ENCODE measurements at regions not wholly inside any gene's neighbourhood (a gene's known extent, or its start where the extent isn't known, plus 50 kb on each side); places are given as distances from the start of the nearest gene placed in this dataset.
"Not testable (repeated sequence)": the region's sequence is repeated elsewhere in the genome, so short reads cannot be mapped to it uniquely, and the experiment has no call there.

DNA sequence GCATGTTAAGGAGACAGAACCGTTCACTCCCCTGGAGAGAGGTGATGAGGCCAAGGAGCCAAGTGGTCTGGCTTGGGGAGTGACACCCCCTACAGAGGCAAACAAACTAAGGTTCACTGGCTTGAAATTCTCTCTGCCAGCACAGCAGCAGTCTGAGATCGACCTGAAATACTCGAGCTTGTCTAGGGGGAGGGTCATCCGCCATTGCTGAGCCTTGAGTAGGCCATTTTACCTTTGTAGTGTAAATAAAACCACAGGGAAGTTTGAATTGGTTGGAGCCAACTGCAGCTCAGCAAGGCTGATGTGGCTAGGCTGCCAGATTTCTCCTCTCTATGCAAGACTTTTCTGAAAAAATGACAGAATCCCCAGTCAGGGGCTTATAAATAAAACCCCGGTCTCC lies 52.9 kb downstream of the CDY2B start:
- DNase-seq; ATAC-seq; intact Hi-C loops (cut with DNase I): not testable (repeated sequence)

DNA sequence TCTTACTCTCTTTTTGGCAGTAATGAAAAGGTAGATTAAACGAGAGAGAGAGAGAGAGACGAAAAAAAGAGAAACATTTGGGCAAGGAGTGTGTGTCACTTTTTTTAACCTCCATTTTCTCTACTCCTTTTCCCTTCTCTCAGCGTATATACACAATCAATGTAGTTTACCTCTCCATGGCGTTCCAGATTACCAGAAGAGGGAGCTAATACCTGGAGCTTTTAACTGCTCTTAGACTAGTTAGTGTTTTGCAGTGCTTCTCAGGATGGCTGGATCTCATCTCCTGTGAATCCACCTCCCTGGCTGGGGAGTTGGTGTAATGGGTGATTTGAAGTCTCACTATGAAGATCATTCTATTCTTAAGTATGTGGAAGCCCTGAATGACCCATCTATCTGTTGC lies 60.3 kb downstream of the CDY2B start:
- intact Hi-C loops (cut with DNase I); DNase-seq; ATAC-seq: not testable (repeated sequence)

DNA sequence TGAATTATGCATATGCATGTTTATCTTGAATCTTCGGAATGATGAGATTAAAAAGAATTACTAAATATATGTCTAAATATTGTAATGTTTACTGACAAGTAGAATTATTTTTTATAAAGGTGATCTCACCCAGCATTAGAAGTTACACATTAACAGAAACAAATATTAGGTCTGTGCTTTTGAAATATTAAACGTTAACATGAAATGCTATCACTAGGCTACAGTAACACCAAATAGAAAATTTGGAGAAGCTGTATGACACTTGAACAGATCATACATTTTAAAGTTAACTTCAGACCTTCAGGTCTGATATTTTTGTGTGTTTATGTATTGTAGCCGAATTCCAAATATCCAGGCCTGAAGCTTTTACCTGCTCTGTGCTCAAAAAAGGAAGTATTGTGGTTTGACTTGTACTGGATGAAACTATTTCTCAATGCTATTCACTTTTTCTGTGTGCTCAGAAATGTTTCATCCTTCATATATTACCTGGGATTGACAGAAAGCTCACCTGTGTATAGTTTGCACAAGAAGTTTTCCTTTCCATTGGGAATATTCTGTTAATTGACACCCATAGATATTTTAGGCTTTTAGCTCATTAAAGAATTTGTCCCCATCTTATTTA lies 60.9 kb downstream of the CDY2B start:
- ATAC-seq; DNase-seq; intact Hi-C loops (cut with DNase I): not testable (repeated sequence)

DNA sequence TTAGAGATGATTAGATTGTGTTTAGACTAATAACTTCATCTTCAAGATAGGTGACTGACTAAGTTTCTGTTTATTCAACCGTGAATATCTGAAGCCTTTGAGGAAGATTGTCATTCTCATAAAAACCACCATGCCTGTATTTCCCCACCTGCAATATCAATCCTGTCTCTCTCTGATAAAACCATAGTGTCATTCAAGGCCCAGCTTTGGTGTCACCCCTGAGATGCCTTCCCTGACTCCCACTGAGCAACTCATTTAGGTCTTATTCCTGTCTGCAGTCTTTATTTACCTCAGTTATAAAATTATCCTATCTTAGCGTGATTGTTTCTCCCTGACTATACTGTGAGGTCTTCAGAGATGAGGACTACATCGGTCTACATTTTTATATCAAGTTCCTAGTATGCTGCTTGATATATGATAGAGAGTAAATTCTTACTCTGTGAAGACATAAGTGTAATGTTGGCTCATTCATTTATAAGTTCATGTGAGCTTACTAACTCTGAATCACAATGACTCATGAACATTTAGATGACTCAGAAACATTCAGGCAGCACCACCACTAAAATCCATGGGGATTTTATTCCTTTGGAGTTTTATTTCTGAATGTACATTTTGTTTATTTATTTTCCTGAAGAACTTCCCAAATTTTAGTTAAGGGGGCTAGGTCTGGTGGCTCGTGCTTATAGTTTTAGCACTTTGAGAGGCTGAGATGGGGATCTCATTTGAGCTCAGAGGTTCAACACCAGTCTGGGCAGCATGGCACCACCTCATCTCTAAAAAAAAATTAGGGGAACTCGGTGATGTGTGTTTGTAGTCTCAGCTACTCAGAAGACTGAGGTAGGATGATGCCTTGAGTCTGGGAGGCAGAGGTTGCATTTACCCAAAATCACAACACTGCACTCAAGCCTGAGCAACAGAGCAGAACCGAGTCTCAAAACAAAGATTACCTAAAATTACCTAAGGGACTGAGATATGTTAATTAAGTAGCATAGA lies 62.6 kb downstream of the CDY2B start:
- DNase-seq; intact Hi-C loops (cut with DNase I): not testable (repeated sequence)
- ATAC-seq: peak in 1 of 2 donors; percentile 75

DNA sequence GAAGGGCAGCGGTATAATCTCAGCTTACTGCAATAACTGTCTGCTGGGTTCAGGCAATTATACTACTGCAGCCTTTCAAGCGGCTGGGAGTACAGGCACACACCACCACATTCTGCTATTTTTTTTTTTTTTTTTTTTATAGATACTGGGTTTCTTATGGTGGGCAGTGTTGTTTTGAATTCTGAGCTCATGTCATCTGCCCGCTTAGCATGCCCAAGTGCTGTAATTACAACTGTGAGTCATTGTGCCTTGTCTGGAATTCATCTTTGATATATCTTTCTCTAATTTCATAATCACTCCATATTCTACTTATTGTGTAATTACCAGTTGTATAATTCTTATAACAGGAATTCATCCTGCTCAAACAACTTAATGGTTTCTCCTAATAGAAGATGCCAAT lies 67.4 kb downstream of the CDY2B start:
- ATAC-seq; intact Hi-C loops (cut with DNase I); DNase-seq: not testable (repeated sequence)

DNA sequence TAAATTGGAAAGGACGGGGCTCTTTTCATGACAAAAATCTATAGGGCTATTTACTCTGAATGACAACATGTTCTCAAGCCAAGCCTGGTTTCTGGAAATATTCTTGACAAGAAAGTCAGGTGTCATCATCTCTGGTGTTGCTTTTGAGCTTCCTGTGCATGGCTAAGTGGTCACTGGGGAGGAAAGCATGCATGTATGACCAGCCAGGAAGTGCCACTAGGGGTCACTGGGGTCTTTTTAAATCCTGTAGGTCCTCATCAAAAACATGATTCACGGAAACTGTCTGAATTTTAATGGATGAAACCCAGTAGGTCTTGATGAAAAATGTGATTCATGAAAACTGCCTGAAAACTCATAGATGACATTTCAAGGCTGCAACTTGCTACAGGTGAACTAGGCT lies 80.1 kb downstream of the CDY2B start:
- DNase-seq; ATAC-seq; intact Hi-C loops (cut with DNase I): not testable (repeated sequence)

DNA sequence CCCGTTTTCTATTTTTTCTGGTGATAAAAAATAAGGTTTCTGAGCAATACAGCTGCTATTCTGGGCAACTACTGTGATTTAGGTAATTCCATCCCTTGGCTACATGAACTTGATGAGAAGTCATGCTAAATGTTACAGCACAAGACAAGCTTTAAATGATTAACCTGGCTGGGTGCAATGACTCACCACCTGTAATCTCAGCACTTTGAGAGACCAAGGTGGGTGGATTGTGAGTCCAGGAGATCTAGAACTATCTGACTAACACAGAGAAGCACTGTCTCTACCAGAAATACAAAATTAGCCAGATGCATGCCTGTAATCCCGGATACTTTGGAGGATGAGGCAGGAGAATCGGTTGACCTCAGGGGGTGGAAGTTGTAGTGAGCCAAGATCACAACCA lies 92.8 kb downstream of the CDY2B start:
- intact Hi-C loops (cut with DNase I); DNase-seq: not testable (repeated sequence)

DNA sequence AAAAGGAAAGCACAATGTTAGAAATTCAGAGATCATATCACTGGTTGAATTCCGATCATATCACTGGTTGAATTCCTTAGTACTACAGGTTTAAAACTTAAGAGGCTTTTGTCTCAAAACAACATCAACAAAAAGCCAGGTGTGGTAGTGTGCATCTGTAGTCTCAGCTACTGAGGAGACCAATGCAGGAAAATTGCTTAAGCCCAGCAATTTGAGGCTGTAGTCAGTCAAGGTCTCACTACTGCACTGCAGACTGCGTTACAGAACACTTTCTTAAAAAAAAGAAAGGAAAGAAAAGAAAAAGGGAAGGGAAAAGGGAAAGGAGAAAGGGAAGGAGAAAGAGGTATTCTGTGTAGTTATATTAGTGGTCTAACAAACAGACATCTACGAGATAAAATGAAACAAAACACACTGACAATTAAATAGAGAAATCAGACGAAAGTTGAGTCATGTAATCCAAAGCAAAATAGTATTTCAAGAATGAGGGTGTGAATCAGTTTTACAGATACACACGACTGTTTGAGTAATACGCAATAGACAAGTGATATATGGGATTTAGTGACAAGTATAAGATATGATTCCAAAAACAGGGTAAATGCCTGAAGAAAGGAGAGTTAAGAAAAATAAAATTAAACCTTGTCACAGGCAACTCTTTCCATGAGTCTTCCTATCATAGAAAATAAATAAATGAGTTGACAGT lies 113.9 kb downstream of the CDY2B start:
- DNase-seq; intact Hi-C loops (cut with DNase I); ATAC-seq: not testable (repeated sequence)

More for the DNA sequence above, 92.8 kb downstream of the CDY2B start:
- ATAC-seq: peak in 1 of 2 donors; percentile 34

DNA sequence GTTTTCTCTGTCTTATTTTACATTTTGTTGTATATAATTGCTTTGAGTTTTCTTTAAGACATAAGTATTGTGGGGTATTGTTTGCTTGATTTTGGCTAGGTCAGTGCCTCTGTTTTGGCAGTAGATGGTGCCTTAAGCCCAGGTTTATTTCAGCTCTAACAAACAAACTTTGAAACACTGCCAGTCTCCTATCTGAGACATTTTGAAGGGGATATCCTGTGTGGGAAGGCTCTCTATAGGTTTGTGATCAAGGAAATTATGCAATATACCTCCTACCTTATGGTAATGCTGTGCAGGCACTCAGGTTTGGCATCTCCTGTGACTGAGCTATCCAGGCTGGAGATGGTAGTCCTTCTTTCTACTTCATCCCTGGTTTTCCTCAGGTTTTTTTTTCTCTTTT lies 120.8 kb downstream of the CDY2B start:
- DNase-seq; ATAC-seq; intact Hi-C loops (cut with DNase I): not testable (repeated sequence)

DNA sequence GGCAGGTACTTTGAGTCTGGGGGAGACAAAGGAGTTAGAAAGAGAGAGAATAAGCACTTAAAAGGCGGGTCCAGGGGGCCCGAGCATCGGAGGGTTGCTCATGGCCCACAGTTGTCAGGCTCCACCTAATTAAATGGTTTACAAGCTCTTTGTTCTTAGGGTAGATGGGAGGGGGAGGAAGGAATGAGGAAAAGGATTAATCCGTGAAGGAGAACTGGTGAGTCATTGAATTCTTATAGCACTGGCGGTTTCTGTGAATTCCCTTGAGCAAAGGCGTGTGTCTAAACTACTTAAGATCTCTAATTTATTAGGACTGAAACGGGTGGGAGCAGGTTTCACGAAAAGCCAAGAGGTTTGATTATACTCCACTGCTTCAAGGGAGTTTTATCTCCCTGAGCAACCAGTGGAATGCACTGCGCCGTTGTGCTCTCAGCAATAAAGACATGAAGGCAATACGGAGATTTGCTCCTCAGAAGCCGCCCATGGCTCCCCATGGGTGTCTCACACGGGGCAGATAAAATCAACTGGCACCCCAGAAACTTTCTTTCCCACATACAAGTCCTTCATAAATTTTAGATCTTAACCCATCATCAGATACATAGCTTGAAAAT lies 127.0 kb downstream of the CDY2B start:
- DNase-seq; ATAC-seq; intact Hi-C loops (cut with DNase I): not testable (repeated sequence)

DNA sequence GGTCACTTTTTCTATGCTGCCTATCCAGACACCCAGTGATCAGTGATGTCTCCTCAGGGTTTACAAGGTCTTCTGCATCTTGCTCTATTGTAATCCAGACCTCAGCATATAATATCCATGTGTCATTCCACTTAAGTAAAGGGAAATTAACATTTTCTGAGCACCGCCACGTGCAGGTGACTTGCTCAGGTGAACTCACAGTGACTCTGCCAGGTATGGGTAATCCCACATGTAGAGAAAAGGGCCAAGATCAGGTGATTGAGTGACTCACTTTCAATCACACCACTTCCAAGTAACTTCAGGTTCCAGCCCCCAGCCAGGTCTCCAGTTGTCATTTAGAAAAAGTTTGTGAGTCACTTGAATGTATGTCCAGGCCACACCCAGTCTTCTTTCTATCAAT lies 140.2 kb downstream of the CDY2B start:
- DNase-seq; ATAC-seq; intact Hi-C loops (cut with DNase I): not testable (repeated sequence)

DNA sequence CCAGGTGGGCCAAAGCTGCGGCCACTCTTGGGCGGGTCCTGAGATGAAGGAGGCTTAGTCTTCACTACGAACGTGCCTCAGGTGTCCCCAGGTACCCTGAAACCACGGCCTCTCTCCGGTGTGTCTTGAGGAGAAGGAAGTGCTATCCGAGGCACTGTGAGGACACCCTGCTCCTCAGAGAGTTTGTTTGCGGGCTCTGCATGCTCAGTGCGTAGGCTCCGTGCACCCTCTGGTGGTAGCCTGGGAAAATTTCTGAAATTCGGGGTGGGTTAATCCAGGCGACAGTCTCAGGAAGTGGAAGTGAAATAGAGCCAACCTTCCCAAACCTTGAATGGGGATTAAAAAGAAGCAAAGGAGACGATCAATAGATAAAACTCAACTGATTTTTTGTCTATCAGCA lies 150.5 kb downstream of the CDY2B start:
- intact Hi-C loops (cut with DNase I); ATAC-seq; DNase-seq: not testable (repeated sequence)

DNA sequence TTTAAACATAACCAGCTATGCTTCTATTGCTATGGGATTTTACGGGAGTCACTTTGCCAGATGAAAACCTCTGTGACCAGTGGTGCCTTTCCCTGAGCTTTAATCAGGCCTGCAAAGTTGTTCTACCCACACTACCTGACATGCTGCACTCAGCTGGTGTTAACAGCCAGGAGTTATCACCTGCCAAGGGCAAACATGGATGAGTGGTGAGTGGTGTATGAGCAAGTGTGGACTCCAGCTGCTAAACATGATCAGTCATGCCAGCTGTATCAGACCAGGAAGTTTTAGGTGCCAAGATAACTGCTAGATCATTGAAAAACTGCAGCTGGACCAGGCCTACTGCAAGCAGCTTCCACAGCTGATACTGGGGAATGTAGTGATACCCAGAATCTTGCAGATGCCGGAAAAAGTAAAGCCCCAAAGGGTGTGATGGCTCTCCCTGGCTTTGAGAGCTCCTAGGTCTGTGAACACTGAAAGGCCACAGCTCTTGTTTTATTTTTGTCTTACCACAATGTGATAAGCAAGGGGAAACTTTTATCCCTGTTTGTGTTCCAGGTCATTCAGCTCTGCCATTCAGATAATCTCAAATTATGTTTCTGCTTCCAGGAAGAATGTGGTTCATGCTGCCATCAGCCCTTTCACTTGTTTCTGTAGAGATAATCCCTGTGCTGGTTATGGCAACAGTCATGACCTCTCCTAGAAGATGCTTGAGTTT lies 163.5 kb downstream of the CDY2B start:
- ATAC-seq; DNase-seq; intact Hi-C loops (cut with DNase I): not testable (repeated sequence)

DNA sequence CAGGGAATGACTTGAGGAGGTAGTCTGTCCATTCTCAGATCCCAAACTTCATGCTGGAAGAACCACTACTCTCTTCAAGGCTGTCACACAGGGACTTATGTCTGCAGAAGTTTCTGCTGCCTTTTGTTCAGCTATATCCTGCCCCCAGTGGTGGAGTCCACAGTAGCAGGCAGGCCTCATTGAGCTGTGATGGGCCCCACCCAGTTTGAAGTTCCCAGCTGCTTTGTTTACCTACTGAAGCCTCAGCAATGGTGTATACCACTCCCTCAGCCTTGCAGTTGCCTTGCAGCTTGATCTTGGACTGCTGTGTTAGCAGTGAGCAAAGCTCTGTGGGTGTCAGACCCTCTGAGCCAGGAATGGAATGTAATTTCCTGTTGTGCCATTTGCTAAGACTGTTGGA lies 212.0 kb downstream of the CDY2B start:
- ATAC-seq; intact Hi-C loops (cut with DNase I); DNase-seq: not testable (repeated sequence)

DNA sequence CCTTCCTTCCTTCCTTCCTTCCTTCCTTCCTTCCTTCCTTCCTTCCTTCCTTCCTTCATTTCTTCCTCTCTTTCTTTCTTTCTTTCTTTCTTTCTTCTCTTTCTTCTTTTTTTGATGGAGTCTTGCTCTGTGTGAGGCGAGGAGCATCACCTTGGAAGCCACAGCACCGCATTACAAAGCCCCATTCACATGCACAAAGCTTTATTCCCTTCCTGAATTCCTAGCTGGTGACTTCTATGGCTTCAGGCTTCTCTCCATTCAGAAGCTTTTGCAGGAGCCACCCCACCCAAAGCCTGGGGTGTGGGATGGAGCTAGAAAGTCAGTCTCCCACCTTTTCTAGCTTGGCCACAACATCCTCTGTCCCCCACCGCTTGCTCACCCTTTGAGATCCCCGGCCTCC lies 237.0 kb downstream of the CDY2B start:
- ATAC-seq; DNase-seq; intact Hi-C loops (cut with DNase I): not testable (repeated sequence)

DNA sequence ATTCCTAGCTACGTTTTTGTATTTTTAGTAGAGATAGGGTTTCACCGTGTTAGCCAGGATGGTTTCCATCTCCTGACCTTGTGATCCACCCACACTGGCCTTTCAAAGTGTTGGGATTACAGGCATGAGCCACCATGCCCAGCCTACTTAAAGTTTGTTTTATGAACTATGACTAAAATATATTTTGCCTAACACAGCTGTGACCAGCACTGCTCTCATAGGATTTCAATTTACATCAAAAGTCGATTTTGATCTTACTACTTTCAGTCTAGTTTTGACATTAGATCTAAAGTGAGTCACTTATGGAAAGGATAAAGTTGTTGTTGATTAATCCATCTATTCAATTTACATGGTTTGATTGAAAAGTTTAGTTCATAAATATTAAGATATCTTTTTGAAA lies 245.5 kb downstream of the CDY2B start:
- DNase-seq; intact Hi-C loops (cut with DNase I); ATAC-seq: not testable (repeated sequence)

DNA sequence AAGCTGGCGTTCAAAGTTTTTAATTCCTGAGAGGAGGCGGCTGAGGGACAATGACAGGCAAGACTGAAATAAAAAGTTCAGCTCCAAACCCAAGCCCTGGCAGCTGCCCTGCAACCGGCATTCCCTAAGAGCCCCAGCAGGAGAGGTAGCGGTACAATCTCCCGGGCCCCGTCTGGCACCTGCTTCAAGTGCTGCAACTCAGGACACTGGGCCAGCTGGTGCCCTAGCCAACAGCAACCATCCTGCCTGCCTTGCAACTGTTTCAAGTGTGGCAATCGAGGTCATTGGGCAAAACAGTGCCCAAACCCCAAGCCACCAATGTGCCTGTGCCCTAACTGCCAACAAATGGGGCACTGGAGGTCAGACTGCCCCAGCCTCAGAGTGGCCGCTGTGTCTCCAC lies 268.8 kb downstream of the CDY2B start:
- ATAC-seq; intact Hi-C loops (cut with DNase I); DNase-seq: not testable (repeated sequence)

DNA sequence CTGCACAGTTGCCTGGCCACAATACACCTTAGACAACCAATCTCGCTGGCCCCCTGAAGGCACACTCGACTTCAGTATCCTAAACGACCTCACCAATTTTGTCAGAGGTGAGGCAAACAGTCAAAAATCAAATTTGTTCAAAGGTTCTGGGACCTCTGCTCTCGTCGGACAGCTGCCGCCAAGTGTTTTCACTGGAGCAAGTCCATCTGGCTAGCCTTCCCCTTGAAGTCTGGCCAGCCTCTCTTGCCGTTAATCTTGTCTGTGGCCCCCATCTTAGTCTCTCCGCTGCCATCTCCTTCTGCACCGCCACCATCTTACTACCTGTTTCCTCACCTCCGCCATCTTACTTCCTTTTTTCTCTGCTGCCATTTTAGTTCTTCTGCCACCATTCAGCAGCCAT lies 269.4 kb downstream of the CDY2B start:
- intact Hi-C loops (cut with DNase I); ATAC-seq; DNase-seq: not testable (repeated sequence)

Measured in left cardiac atrium (tissue), 4 donors.